ENCODE measurements at regions not wholly inside any gene's neighbourhood (a gene's known extent, or its start where the extent isn't known, plus 50 kb on each side); places are given as distances from the start of the nearest gene placed in this dataset.

GRCh38 chr1:193545171-193545570 is 358.8 kb upstream of the B3GALT2 start:
- TF ChIP-seq GATA3 (IDR thresholded peaks at IDR 0.05; ENCODE audit: low read depth, low read length) (no peak), GATA2 (IDR thresholded peaks at IDR 0.05; ENCODE audit: low read depth, low read length) (no peak)
